ENCODE measurements at regions not wholly inside any gene's neighbourhood (a gene's known extent, or its start where the extent isn't known, plus 50 kb on each side); places are given as distances from the start of the nearest gene placed in this dataset.

DNA sequence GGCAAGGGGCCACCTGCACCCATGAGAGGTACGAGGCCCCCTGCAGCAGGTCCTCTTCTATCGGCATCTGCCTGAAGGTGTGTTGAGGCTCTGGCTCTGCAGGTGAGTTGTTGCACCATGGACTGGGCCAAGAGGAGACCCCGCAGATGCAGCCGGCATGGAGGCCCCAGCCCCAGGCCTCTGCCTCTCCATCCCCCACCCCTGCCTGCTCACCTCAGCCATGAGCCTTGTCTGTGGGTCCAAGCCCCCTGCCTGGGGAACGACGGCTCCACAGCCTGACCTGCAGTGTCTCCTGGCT, 1386.2 kb downstream of the BRD1 start:
- TF ChIP-seq POLR2AphosphoS5 (IDR thresholded peaks at IDR 0.05; ENCODE audit: low read depth, low read length) = no peak
- no peak for TF ChIP-seq POLR2A (IDR thresholded peaks at IDR 0.05; ENCODE audit: low read depth, low read length)
- no peak for TF ChIP-seq SPI1 (IDR thresholded peaks at IDR 0.05; ENCODE audit: low read depth, low read length)
- no peak for TF ChIP-seq TAF1 (IDR thresholded peaks at IDR 0.05; ENCODE audit: low read depth, low read length)
- no peak for TF ChIP-seq PAX5 (IDR thresholded peaks at IDR 0.05; ENCODE audit: insufficient read depth, low read length, severe bottlenecking)

Data from GM12891 (cell line).